Fibroblast of skin of left quadriceps (primary cell): ENCODE measurements at regions not wholly inside any gene's neighbourhood (a gene's known extent, or its start where the extent isn't known, plus 50 kb on each side); places are given as distances from the start of the nearest gene placed in this dataset.
A peak's percentile ranks its signal among the peaks of the same experiment; 100 is the strongest.

Experiments used
- DNase-seq, 2 experiments: peaks; one replicate each; pipeline ENCODE4 v3.0.0-alpha.2; 2013; ENCODE audit warnings: low read depth in 2 of 2

DNA sequence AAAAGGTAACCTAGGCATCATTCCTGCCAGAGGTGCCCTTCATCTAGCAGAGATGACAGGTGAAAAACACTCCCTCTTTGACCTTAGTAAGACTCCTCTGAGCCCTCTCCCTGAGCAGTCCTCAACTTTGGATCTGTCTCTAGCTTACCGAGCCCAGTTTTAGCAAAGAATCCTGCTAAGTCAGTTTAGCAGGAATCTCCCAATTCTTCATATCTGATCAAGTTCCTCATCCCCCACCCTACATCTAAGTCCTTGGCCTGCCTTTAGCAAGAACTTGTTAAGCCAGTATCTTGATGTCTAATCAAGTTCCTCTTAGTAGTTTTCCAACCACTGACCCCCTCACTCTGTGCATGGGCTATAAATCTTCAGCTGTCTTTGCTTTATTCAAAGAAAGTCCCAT is 235.6 kb downstream of the OMA1 start:
- DNase-seq = no peak

DNA sequence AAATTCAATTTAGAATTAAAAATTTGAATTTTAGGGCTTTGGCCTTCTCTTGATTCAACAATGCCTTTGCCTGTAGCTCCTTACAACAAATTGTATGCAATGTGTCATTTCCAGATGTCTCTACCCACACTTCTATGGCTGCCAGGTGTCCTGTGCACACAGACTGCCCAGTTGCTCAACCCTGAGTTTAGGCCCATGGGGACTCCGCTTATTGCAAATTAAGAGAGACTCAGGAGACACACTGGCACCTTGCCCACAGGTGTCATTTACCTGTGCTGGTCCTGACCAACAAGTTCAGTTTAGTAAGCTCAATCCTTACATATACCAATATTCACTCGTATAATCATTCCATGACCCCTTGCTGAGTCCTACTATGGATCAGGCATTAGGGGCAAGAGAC is 236.1 kb downstream of the OMA1 start:
- no peak for DNase-seq

DNA sequence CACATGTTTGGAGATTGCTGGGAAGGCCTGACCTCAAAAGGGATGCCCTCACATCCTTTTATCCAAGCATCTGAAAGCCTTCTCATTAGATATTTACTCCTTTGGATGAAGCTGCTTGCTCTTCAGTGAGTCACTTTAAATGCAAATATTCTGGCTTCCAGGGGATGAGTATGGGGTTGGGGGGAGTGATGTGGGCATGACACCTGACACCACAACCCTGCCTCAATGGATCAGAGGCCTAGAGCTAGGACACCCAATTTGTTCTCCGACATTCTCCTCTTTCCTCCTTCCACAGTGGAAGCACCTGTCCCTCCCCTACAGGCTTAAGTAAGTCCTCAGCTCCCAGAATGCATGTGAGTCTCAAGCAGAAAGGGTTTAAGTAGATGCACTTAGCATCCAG is 238.3 kb downstream of the OMA1 start:
- DNase-seq = no peak

DNA sequence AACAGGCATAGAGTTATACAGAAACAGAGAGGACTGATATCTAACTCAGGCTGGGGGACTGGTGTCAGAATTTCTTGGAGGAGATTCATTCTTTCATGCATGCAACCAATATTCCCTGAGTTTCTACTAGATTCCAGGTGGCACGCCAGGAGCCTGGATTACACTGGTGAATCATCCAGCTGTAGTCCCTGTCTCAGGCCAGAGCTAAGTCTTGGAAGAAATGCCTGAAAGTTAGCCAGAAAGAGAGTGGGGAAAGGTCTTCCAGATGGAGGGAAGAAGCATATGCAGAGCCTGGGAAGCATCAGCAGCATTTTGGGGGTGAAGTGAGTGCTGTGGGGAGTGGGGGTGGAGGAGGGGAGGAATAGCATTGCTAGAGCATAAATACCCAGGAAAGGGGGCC is 239.1 kb downstream of the OMA1 start:
- DNase-seq = no peak

DNA sequence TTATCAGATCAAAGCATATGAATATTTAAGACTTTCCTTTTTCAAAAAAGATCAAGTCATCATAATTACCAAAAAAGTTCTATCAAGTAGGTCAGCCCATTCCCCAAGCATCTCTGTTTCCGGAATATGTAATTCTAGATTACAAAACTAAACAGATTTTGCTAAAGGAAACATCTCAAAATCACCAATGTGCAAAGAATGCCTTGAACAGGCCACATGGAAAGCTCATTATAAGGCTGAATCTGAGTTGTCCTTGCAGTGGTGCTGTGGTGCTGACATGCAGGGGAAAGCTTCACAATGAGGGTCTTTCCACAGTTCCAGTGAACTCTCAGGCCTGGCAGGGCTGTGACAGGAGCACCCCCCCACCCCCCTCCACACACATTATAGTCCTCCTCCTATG is 240.9 kb downstream of the OMA1 start:
- no peak for DNase-seq

DNA sequence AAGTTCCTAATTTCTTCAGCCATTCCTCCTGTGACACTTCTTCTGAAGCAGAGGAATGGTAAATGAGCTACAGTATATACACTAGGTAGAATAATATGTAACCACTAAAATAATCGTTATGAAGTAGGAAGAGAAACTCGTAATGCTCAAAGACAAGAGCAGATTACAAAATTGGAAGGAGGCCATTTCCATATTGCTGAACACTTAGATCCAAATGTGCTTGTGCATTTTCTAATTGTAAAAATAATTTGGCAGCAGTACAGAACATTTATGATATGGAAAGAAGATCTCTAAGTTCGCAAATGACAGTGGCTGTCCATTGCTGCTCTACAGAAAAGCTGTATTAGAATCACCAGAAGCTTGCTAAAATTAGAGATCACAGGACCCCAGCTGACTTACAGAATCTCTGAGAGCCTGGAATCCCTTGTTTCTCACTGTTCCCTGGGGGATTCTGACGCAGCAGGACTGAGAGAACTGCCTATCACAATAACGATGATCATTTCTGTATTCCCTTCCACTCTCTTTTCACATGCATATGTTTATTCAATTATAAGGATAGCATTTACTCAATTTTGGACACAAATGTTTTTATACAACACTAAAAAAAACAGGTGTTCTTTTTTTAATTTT is 242.1 kb downstream of the OMA1 start:
- DNase-seq = no peak

DNA sequence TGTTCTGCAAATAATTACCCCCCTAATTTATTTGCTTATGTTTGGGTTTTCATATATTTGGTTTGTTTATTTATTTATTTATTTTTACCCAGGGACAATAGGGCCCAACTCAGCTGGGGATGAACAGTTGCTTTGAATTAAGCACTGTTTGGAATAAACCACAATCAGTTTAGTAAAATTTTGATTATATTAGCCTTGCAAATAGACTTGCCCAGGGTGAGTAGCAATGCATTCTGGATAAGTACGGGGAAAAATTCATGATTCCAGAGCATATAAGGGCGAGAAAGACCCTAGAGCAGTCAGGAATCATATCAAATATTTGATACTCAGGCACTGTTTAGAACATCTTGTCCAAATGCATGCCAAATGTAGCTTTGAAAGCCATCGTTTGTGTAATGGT is 242.7 kb downstream of the OMA1 start:
- no peak for DNase-seq

DNA sequence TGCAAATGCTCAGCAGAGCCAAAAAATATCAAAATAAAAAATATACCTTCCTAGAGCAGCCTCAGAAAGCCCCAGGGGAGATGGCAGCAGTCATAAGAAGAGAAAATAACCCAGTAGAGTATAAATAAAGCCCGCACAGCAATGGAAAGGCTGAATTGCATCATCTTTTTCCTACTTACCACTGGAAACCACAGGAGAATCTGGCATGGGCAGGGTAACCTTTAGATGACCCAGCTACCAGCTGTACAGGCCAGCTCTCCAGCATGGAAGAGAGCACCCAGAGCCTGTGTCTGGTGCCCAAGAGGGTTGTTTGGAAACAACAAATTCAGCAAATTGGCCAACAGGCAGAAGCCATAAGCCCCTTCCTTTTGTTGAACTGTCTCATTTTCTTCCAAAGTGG is 253.1 kb downstream of the OMA1 start:
- DNase-seq = no peak

DNA sequence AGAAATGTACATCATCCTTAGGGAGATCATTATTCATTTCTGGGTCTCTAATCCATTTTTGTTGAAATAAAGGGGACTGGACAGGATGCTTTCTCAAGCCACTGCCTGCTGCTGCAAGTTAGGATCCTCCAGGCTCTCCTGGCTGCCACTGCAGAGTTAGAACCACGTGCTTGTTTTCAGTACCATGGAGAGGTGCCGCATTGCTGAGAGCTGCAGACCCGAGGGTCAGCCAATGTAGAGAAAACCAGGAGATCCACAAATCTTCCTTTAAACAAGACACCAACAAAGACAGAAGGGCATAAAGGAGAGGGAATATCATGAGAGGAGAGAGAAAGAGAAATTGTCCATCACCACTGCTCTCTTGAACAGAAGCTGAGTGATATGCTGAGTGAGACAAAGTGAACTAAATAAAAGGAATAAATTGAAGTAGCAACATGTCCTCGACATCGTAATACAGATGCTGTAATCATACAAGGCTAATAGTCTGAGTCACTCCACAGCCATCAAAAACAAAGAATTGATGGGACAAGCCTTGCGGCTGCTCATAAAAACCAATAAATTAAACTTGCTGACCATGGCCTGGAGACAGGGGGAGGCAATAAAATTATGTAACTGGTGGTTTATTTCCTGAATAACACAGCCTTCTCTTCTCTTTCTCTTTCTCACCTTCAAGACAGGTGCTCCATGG is 255.7 kb downstream of the OMA1 start:
- DNase-seq = peak in 1 of 2 experiments; percentile 6

DNA sequence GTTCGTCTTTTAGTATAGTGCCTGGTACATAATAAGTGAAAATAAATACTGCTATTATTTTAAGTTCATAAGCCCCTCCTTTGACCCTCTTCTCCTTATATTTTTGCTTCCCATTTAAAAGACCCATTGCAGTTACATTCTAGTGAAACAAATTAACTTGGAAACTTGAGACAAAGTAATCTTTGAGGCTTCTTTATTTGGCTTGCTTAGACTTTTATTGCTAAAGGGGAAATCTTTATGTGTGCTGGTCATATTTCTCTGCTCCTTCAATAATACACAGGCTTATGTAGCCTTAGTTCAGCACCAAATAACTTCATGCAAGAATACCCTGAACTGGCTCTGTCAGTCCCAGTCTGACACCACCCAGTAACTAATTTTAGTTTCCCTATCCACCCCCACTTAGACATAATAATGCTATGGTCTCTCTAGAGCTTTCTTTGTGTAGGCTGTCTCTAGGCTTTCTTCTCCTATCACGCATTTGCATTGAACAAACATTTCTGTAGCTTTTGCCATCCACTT is 257.8 kb downstream of the OMA1 start:
- DNase-seq = no peak

DNA sequence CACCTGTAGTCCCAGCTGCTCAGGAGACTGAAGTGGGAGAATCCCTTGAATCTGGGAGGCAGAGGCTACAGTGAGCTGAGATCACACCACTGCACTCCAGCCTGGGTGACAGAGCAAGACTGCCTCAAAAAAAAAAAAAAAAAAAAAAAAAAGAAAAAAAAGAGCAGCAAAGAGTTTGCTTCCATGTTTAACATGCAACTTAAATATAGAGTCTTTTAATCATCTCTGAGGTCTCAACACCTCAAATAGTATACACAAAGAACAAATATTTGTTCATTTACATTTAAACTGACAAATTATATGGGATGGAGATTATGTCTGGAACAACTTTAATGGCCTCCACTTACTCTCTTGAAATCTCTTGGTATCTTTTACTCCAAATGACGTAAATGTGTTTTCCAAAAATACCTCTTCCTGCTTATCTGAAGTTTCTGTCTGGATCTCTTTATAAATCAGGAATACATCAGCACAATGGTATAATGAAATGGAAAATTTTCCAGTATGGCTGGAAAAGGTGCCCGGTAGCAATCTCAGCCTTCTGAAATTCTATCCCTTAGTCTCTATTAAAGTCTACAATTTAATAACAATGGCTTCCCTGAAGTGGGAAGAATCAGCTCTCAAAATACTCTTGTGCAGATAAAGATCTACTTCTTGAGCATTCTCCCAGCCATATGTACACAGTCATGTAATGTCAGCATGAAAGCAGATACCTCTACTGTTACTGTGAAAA is 258.5 kb downstream of the OMA1 start:
- DNase-seq = no peak

DNA sequence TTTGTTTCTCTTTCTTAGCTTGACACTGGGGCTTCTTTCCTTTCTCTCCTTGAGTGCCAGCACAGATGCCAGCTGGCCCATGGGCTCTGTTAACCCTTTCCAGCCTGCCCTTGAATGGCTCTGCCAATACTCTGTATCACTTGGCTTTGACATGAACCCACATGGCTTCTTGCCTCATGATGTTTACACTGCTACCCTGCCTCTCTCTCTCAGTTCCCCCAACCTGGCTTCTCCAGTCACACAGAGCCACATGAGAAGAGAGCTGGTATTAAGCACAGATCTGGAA is 262.4 kb downstream of the OMA1 start:
- no peak for DNase-seq

DNA sequence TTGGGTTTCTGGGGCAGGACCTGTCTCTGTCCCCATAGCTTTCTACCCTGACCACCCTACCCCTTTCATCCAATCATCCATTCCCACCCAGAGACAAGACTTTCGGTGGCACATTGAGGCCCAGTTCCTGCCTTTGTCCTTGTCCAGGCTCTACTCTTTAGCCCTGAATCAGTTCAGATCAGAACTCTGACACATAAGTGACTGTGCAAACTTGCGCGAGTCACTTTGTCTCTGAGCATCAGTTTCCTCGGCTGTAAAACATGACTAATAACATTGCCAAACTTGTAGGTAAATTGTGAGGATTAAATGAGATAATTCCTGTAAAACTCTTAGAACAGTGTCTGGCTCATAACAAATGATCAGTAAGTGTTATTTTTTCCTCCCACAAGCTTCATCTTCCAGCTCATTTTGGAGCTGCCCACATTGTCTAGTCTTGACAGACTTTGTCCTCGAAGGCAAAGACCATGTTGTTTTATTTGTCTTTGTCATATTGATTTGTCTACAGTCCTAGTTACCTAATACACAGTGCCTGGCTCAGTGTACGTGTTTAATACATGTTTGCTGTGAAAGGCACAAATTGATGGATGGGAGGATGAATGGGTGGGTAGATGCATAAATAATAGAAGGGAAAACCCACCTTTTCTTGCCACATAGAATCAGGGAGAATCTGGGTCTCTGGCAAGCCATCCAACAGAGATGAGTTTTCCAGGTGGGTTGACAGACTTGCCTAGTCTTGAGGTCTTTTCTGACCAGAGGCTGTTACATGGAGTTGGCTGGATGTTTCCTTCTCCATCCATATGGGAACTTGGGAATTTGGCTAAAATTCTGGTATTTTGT is 262.9 kb downstream of the OMA1 start:
- DNase-seq = no peak

DNA sequence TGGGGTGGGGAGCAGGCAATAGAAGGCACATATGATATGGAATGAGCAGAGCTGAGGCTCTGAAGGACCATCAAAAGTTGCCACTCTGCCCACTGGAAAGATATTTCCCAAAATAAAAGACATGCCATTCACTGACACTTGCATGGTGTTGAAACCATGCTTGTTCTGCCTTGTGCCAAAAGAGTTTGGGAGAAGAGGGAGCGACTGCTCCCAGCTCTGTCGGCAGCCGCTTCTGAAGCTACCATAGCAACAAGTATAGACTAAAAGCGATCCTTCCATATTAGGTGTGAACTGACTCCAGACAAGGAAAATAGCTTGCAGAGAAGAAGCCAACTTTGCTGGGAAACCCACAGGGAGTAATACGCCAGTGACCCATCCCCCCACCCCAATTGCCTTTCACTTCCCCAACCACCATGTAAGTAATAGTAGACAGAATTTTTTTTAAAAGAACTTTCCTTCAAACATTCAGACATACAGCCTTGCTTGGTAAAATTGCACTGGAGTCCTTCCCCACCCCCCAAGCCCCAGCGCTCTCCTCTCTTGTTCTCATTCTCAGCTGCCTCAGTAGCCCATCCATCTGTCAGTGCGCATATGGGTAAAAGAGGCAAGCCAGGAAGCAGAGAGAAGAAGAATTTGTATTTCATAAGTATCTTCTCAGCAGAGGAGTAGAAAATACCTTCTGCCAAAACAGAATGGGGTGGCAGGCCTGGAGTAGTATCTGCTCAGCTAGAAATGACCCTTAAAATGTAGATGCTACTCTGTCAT is 263.7 kb downstream of the OMA1 start:
- no peak for DNase-seq

DNA sequence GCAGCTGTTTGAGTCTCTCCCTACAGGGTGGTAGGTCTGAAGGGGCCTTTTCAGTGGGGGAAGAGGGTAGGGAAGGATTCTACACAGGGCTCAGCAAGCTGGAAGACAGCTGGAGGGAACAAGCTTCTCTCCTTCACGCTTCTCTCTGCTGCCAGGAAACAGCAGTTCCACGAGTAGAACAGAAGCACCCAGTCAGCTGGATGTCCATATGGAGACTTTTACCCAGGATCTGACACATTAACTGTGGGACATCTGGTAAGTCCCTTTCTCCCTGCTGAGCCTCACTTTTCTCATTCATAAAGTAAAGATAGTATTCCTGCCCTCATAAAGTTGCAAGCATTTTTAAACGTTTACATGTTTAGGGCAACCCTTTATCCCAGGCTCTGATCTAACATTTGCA is 280.3 kb downstream of the OMA1 start:
- DNase-seq = no peak

DNA sequence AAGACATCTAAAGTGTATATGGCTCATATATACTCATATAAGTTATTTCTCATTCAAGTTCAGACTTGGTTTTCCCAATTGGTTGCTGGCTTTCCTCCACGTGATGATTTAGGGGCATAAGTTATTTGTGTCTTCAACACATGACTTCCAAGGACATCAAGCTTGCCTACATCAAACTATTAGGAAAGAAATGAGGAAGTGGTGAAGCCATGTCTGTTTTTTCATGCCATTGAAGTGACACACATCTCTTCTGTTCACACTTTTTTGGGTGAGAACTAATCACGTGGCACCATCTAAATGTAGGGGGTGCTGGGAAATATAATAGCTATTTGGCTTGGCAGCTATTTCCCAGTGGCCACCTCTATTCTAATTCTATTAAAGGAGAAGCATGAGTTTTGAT is 282.1 kb downstream of the OMA1 start:
- no peak for DNase-seq

DNA sequence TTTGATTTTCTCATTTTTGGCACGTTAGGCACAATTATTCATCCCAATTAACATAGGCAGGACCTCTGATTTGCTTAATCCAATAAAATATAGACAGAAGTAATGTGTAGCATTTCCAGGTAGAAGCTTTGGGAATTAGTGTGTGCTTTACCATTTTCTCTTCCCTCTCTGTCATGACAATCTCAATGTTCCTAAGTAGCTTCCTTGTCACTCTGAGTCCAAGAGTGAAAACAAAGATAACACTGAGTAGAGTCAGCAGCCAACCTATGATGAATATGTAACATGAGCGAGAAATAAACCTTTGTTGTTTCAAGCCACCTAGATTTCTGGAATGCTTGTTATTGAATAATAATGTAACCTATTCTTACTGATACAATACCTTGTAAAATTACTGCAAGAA is 283.8 kb downstream of the OMA1 start:
- no peak for DNase-seq

DNA sequence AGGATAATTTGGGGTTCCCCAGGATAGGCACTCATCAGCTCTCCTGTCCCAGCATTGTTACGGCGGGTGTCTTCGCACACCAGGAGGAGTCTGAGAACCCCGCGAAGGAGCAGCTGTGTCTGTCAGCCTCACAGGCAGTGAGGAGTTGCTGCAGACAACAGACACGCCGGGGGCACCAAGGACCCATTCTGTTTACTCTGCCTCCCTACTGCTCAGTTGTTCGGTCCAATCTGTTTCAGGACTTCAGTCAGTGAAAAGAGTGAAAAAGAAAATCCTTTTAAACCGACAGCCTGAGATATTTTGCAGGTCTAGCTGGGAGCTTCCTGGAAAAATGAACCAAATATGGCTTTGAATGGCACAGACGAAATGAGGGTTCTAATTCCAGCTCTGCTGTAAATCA is 288.4 kb downstream of the OMA1 start:
- no peak for DNase-seq

DNA sequence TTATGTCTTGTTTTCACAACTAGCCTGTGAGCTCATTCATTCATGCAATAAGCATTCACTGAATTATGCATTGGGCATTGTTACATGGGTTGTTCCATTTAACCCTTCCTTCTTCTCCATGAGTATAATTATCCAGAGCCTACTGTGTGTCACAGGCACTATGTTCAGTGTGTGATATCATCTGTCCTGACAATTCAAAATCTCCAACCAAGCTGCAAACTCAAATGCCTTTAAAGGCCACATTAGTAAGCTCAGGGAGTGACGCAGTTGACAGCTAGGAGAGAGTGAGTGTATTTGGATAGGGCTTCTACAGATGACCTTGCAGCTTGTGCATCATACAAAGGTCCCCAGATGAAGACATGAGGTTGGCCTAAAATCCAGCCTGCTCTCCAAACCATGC is 289.5 kb downstream of the OMA1 start:
- DNase-seq = no peak

DNA sequence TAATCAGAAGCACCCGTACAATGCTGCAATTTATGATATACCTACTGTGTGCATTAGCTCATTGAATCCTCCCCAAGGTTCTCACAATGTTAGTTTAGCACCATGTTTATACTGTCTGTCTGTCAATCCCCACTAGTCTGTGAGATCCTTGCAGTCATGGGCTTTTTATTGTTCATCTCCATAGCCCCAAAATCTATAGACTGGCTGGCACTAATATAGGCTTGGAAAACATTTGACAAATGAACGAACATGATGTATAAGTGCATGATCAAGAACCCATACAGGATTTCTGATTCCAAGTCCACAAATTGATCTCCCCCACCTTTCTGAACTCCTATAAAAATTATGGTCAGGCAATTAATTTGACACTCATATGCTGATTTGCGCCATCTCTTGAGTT is 290.0 kb downstream of the OMA1 start:
- DNase-seq = no peak

DNA sequence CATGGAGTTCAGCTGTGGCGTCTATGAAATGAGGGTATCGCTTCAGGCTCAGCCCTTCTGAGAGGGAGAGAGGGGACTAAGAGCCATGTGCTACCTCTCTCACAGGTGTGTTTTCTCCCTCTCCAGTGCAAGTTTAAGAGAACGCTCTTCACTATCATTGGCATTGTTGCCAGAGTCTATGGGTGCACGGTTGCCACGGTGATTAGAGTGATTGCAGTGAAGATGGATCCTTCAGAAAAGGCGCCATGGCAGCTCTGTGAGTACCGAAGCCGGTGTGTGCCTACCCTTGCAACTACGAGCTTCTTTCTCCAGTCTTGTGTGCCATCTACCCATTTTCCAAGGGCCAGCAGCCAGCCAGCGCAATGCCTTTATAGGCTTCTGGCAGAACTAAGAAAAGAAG is 290.5 kb downstream of the OMA1 start:
- DNase-seq = no peak

DNA sequence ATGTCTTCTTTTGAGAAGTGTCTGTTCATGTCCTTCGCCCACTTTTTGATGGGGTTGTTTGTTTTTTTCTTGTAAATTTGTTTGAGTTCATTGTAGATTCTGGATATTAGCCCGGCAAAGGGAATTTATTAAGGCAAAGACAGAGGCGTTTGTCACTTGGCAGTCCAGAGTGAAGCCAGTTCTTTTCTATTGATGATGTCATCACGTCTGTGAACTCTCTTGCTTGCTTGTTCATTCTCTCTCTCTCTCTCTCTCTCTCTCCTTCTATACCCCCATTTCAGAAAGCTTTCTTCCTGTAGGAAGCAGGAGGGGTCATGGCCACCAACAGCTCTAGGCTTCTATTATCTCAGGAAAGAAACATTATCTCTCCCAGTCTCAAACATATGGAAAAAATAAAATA is 291.3 kb downstream of the OMA1 start:
- DNase-seq = no peak
